Endothelial cell of umbilical vein (primary cell): ENCODE measurements at regions not wholly inside any gene's neighbourhood (a gene's known extent, or its start where the extent isn't known, plus 50 kb on each side); places are given as distances from the start of the nearest gene placed in this dataset.

Source experiments
- BruUV-seq: library from RNA; stranded (reverse); fragments of 400-500 nt; replicated peaks from 2 replicates; lab custom pipeline; 2021; lab: Mats Ljungman, UMichigan
- CTCF ChIA-PET: fragments of 300-600, 350-600 bp; sonication (Branson Sonifier 250); formaldehyde crosslinking; loops from one replicate; lab custom pipeline; 2021; ENCODE audit warnings: antibody characterized with exemption, inconsistent platforms; lab: Charles Lee
- POLR2A ChIA-PET: fragments of 300-600, 350-600 bp; sonication (Branson Sonifier 250); formaldehyde crosslinking; loops from one replicate; lab custom pipeline; 2021; ENCODE audit warnings: antibody characterized with exemption, inconsistent platforms; lab: Charles Lee
- DNase-seq: peaks from one replicate; pipeline ENCODE4 v3.0.0-alpha.2; 2011; ENCODE audit warnings: low read depth, low spot score
- FAIRE-seq: peaks from 2 replicates; lab custom pipeline; 2011; peaks lifted over from hg19 to GRCh38; lab: Jason Lieb, UNC
- H2AFZ ChIP-seq: 2 replicates; pipeline ENCODE4 v1.6.0; 2012; ENCODE audit warnings: low read depth, low read length, control low read depth, inconsistent platforms
- H3K27ac ChIP-seq: 2 replicates; pipeline ENCODE4 v1.5.1; 2011; ENCODE audit warnings: low read depth, mild to moderate bottlenecking, control low read depth, low read length, moderate library complexity; ENCODE audit not compliant: insufficient read depth
- H3K27me3 ChIP-seq, 2 experiments: 2 replicates each; pipeline versions ENCODE4 v1.6.0 to v1.6.1; 2011; ENCODE audit warnings: low read length in 2 of 2, mixed read lengths in 1 of 2; ENCODE audit not compliant: control insufficient read depth in 2 of 2, insufficient read depth in 2 of 2
- H3K36me3 ChIP-seq, 2 experiments: 2 replicates in 1 of 2; 3 replicates in 1 of 2; pipeline ENCODE4 v1.5.1; 2011; ENCODE audit warnings: low read length in 2 of 2, mild to moderate bottlenecking in 1 of 2, moderate library complexity in 1 of 2; ENCODE audit not compliant: control insufficient read depth in 2 of 2, insufficient read depth in 2 of 2; ENCODE audit errors: extremely low read depth in 1 of 2
- H3K4me1 ChIP-seq: 3 replicates; pipeline ENCODE4 v1.5.1; 2011; ENCODE audit warnings: mild to moderate bottlenecking, low read length; ENCODE audit not compliant: control insufficient read depth, insufficient read depth; ENCODE audit errors: extremely low read depth
- H3K4me2 ChIP-seq: 2 replicates; pipeline ENCODE4 v1.6.1; 2011; ENCODE audit warnings: low read length, control low read depth, mixed read lengths; ENCODE audit not compliant: insufficient read depth
- H3K4me3 ChIP-seq, 3 experiments: fragments of 200-600 bp in 1 of 3; sonication (generic), shearing (Covaris generic) in 1 of 3; replicated peaks in 1 of 3; 2 replicates each; pipeline ENCODE4 v1.5.1; 2011 to 2016; ENCODE audit warnings: control low read depth in 3 of 3, low read length in 3 of 3, mild to moderate bottlenecking in 2 of 3, inconsistent platforms in 1 of 3, low read depth in 1 of 3, moderate library complexity in 1 of 3; ENCODE audit not compliant: insufficient read depth in 1 of 3
- H3K79me2 ChIP-seq: 2 replicates; pipeline ENCODE4 v1.6.0; 2012; ENCODE audit warnings: low read length, inconsistent platforms; ENCODE audit not compliant: control insufficient read depth, insufficient read depth
- H3K9ac ChIP-seq: replicated peaks from 2 replicates; pipeline ENCODE3; 2011; ENCODE audit warnings: low read length, control low read depth; ENCODE audit not compliant: insufficient read depth; ENCODE audit errors: extremely low read depth
- H3K9me1 ChIP-seq: replicated peaks from 3 replicates; pipeline ENCODE4 v1.6.0; 2011; ENCODE audit warnings: mild to moderate bottlenecking, low read length; ENCODE audit not compliant: control insufficient read depth, insufficient read depth; ENCODE audit errors: extremely low read depth
- H3K9me3 ChIP-seq: replicated peaks from 2 replicates; pipeline ENCODE4 v1.5.1; 2012; ENCODE audit warnings: low read length, inconsistent platforms; ENCODE audit not compliant: control insufficient read depth, insufficient read depth
- H4K20me1 ChIP-seq: replicated peaks from 2 replicates; pipeline ENCODE3; 2011; ENCODE audit warnings: mild to moderate bottlenecking, low read length; ENCODE audit not compliant: control insufficient read depth, insufficient read depth; ENCODE audit errors: extremely low read depth
- CTCF ChIP-seq, 2 donors: IDR thresholded peaks; 1 replicate in 1 of 2; 2 replicates in 1 of 2; pipeline ENCODE4 v1.5.1; 2011; ENCODE audit warnings: low read length in 2 of 2, mild to moderate bottlenecking in 2 of 2, moderate library complexity in 2 of 2, control low read depth in 1 of 2, inconsistent platforms in 1 of 2, low read depth in 1 of 2; ENCODE audit not compliant: insufficient read depth in 1 of 2; ENCODE audit errors: extremely low read depth in 1 of 2
- EZH2 ChIP-seq: IDR thresholded peaks from 2 replicates; pipeline ENCODE4 v1.6.1; 2012; ENCODE audit warnings: borderline replicate concordance, low read depth, mild to moderate bottlenecking, moderate library complexity, low read length, inconsistent platforms; ENCODE audit not compliant: severe bottlenecking
- FOS ChIP-seq: IDR thresholded peaks from 2 replicates; pipeline ENCODE4 v1.6.1; 2011; ENCODE audit warnings: mild to moderate bottlenecking, low read length, moderate library complexity, borderline replicate concordance; ENCODE audit not compliant: insufficient read depth
- GATA2 ChIP-seq: IDR thresholded peaks from 2 replicates; pipeline ENCODE4 v1.7.0; 2011; ENCODE audit warnings: low read depth, mild to moderate bottlenecking, moderate library complexity, mixed read lengths, low read length; ENCODE audit not compliant: insufficient read length, insufficient read depth
- JUN ChIP-seq: IDR thresholded peaks from 2 replicates; pipeline ENCODE4 v1.6.1; 2011; ENCODE audit warnings: borderline replicate concordance, low read depth; ENCODE audit not compliant: insufficient read length, insufficient read depth
- MAX ChIP-seq: IDR thresholded peaks from 2 replicates; pipeline ENCODE4 v1.6.1; 2011; ENCODE audit not compliant: insufficient read depth, insufficient read length
- POLR2A ChIP-seq: IDR thresholded peaks from 2 replicates; pipeline ENCODE4 v1.6.1; 2012; ENCODE audit warnings: low read depth, mild to moderate bottlenecking, control low read depth, low read length
- POLR2AphosphoS5 ChIP-seq: IDR thresholded peaks from 2 replicates; pipeline ENCODE4 v1.6.1; 2012; ENCODE audit warnings: low read depth, mild to moderate bottlenecking, control low read depth, low read length, moderate library complexity; ENCODE audit not compliant: insufficient read depth
- dilution Hi-C: fragments of 300-500 bp; cut with MboI; formaldehyde crosslinking; loops from one replicate; pipeline ENCODE4 v1.15.0; 2019; ENCODE audit warnings: low sequenced_read_pairs; ENCODE audit not compliant: extremely low pct_ligation_motif_present
- intact Hi-C: fragments of 100-400 bp; cut with micrococcal nuclease; formaldehyde crosslinking; loops from one replicate; pipeline ENCODE4 v1.10.0; 2022

- Histone ChIP-seq H3K4me2 (no peak overlapping the region), H3K36me3 (no peaks in the 10 kb centered on the region), H3K4me1 (no peaks in the 10 kb centered on the region), H3K4me3 (no peak overlapping the region), H3K79me2 (no peaks in the 10 kb centered on the region), H4K20me1 (no peaks in the 10 kb centered on the region), H3K9ac (no peak overlapping the region), H2AFZ (no peak overlapping the region), H3K27ac (no peak overlapping the region), H3K9me1 (no peaks in the 10 kb centered on the region), H3K27me3 (no peaks in the 10 kb centered on the region), H3K9me3 (no peaks in the 10 kb centered on the region)
- no TSS peak for BruUV-seq
- dilution Hi-C loops (no loop called here), intact Hi-C loops (no loop called here)
- ChIA-PET CTCF (interaction anchor here (0.9 kb wide), 1 partner anchor 219 kb away, joined by 3 read pairs; no protein-coding TSS in a partner anchor), POLR2A (no interaction called here)
- DNase-seq (no peak), FAIRE-seq (no peak)
- no peak for TF ChIP-seq POLR2AphosphoS5
- TF ChIP-seq MAX: no peak
- no peak for TF ChIP-seq POLR2A
- TF ChIP-seq JUN: no peak
- TF ChIP-seq GATA2: no peak
- TF ChIP-seq FOS: no peak
- TF ChIP-seq EZH2: no peak
- TF ChIP-seq CTCF (IDR thresholded peaks at IDR 0.05; ENCODE audit: extremely low read depth in 1 of 2, insufficient read depth in 1 of 2, low read depth in 1 of 2, low read length in 2 of 2): no peak
Observed at GRCh38 chr20:48401359-48401758, 426.4 kb downstream of the PREX1 start.
